Stimulated activated CD4-positive, alpha-beta T cell treated with anti-CD3 and anti-CD28 coated beads, Interleukin-12 subunit alpha, Interleukin-12 subunit beta, amount 100 ng/mL, for 24 hours (primary cell): ENCODE measurements at regions not wholly inside any gene's neighbourhood (a gene's known extent, or its start where the extent isn't known, plus 50 kb on each side); places are given as distances from the start of the nearest gene placed in this dataset.

Experiments used
- DNase-seq, 2 experiments: peaks; one replicate each; pipeline ENCODE4 v3.0.0-alpha.2; 2020; ENCODE audit warnings: low read depth in 2 of 2

GRCh38 chr12:113658006-113658655 lies 186.5 kb upstream of the LHX5 start:
- no peak for DNase-seq

- no peak for DNase-seq
Measured at GRCh38 chr12:113655919-113656318, 184.2 kb upstream of the LHX5 start.

- DNase-seq, result no peak
Measured at GRCh38 chr12:113655479-113655878, 183.8 kb upstream of the LHX5 start.

GRCh38 chr12:113651662-113652061 lies 180.0 kb upstream of the LHX5 start:
- no peak for DNase-seq

GRCh38 chr12:113650476-113650875 lies 178.8 kb upstream of the LHX5 start:
- no peak for DNase-seq

GRCh38 chr12:113649256-113649830 lies 177.7 kb upstream of the LHX5 start:
- DNase-seq, result no peak

GRCh38 chr12:113647048-113647447 lies 175.4 kb upstream of the LHX5 start:
- DNase-seq, result no peak

- no peak for DNase-seq
Measured at GRCh38 chr12:113645603-113646002, 173.9 kb upstream of the LHX5 start.

- no peak for DNase-seq
Measured at GRCh38 chr12:113645183-113645582, 173.5 kb upstream of the LHX5 start.

GRCh38 chr12:113643177-113643974 lies 171.7 kb upstream of the LHX5 start:
- no peak for DNase-seq

- no peak for DNase-seq
Measured at GRCh38 chr12:113642672-113643071, 171.0 kb upstream of the LHX5 start.

GRCh38 chr12:113642216-113642615 lies 170.5 kb upstream of the LHX5 start:
- DNase-seq, result no peak

GRCh38 chr12:113641426-113642030 lies 169.9 kb upstream of the LHX5 start:
- no peak for DNase-seq

- DNase-seq, result no peak
Measured at GRCh38 chr12:113640837-113641236, 169.2 kb upstream of the LHX5 start.

- DNase-seq, result no peak
Measured at GRCh38 chr12:113639474-113639873, 167.8 kb upstream of the LHX5 start.

- no peak for DNase-seq
Measured at GRCh38 chr12:113638460-113638775, 166.7 kb upstream of the LHX5 start.

- no peak for DNase-seq
Measured at GRCh38 chr12:113634982-113635381, 163.3 kb upstream of the LHX5 start.

- DNase-seq, result no peak
Measured at GRCh38 chr12:113634474-113634873, 162.8 kb upstream of the LHX5 start.

- no peak for DNase-seq
Measured at GRCh38 chr12:113633678-113634332, 162.1 kb upstream of the LHX5 start.

- no peak for DNase-seq
Measured at GRCh38 chr12:113630625-113631024, 159.0 kb upstream of the LHX5 start.

- no peak for DNase-seq
Measured at GRCh38 chr12:113625499-113625898, 153.8 kb upstream of the LHX5 start.

GRCh38 chr12:113622410-113622809 lies 150.7 kb upstream of the LHX5 start:
- DNase-seq, result no peak
